HL-60 (cell line): ENCODE measurements at regions not wholly inside any gene's neighbourhood (a gene's known extent, or its start where the extent isn't known, plus 50 kb on each side); places are given as distances from the start of the nearest gene placed in this dataset.

Experiments
- CTCF ChIP-seq: IDR thresholded peaks from one replicate; pipeline ENCODE4 v1.5.1; 2011; ENCODE audit warnings: low read length, control low read depth, inconsistent platforms; ENCODE audit not compliant: insufficient read depth
- POLR2AphosphoS5 ChIP-seq: IDR thresholded peaks from 2 replicates; pipeline ENCODE4 v1.6.1; 2012; ENCODE audit warnings: low read depth
- REST ChIP-seq: IDR thresholded peaks from 2 replicates; pipeline ENCODE4 v1.6.1; 2012; ENCODE audit warnings: low read depth; ENCODE audit not compliant: insufficient replicate concordance

DNA sequence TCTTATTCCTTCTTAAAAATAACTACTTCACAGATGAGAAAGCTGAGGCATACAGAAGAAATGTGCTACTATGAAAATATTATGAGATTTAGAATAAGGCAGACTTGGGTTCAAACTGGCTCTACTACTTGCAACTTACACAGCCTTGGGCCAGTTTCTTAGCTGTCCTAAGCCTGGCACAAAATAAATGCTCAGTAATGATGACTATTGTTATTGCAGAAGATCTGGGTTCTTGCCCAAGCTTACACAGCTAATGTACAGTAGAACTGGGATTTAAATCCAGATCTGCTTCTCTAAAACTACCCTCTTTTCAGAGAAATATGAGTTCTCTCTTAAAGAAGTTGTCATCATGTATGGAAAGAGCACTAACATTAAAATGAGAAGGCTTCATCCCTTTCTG is 228.2 kb upstream of the TPRG1 start:
- TF ChIP-seq CTCF (no peak), REST (no peak), POLR2AphosphoS5 (no peak)
